Cardiac fibroblast (primary cell): ENCODE measurements at regions not wholly inside any gene's neighbourhood (a gene's known extent, or its start where the extent isn't known, plus 50 kb on each side); places are given as distances from the start of the nearest gene placed in this dataset.
"Not testable (repeated sequence)": the region's sequence is repeated elsewhere in the genome, so short reads cannot be mapped to it uniquely, and the experiment has no call there.

Experiments
- DNase-seq, 2 donors: peaks; one replicate each; pipeline versions ENCODE4 v3.0.0 to v3.0.0-alpha.2; 2010; ENCODE audit warnings: low read depth in 2 of 2
- H3K4me3 ChIP-seq, 2 donors: replicated peaks in 1 of 2; 1 replicate in 1 of 2; 2 replicates in 1 of 2; pipeline ENCODE4 v1.5.1; 2011; ENCODE audit warnings: low read depth in 2 of 2, low read length in 2 of 2, mild to moderate bottlenecking in 2 of 2, moderate library complexity in 1 of 2
- TF ChIP-seq, protein P1 (sequence below): IDR thresholded peaks from one replicate; pipeline ENCODE4 v1.5.1; 2011; ENCODE audit warnings: low read depth, mild to moderate bottlenecking, low read length, inconsistent platforms

DNA sequence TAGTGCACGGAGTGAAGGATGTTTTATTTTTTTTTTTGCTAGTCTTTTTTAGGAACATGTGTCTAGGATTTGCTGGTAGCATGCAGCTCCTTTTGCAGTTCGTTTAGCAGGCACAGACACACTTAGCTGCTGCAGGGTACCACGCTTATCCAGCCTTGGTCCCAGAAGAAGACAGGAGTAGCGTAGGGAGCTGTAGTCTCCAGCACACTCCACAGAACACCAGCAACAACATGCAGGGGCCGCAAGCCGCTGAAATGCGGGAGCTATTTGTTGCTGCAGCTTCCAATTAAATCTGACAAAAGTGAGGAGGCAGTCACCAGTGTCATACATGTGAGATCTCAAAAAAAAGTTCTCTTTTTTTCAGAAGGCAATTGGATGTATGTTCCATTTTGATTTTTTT lies 486.2 kb upstream of the KLF6 start:
- DNase-seq = no peak
- TF ChIP-seq, protein P1, sequence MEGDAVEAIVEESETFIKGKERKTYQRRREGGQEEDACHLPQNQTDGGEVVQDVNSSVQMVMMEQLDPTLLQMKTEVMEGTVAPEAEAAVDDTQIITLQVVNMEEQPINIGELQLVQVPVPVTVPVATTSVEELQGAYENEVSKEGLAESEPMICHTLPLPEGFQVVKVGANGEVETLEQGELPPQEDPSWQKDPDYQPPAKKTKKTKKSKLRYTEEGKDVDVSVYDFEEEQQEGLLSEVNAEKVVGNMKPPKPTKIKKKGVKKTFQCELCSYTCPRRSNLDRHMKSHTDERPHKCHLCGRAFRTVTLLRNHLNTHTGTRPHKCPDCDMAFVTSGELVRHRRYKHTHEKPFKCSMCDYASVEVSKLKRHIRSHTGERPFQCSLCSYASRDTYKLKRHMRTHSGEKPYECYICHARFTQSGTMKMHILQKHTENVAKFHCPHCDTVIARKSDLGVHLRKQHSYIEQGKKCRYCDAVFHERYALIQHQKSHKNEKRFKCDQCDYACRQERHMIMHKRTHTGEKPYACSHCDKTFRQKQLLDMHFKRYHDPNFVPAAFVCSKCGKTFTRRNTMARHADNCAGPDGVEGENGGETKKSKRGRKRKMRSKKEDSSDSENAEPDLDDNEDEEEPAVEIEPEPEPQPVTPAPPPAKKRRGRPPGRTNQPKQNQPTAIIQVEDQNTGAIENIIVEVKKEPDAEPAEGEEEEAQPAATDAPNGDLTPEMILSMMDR = no peak
- H3K4me3 ChIP-seq = no peak overlapping the region

DNA sequence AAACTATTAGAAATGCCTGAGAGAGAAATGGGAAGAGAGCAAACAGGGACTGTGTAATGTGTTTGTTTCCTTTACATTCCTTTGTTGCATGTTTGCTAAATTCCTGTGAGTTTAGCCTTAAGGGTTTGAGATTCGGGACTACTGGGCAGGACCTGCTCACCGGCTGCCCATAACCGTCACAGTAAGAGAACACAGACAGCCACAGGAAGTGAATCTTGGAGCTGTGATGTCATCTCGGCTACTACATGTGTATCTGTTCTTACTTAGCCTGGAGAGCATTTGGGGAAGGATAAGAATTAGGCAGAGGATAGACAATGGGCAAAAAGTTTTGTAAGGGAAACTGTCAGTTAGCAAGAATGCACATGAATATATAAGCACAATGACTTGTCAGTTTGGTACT lies 485.1 kb upstream of the KLF6 start:
- H3K4me3 ChIP-seq = no peak overlapping the region
- TF ChIP-seq, protein P1 = no peak
- peak; percentile 88 to 95 for DNase-seq

DNA sequence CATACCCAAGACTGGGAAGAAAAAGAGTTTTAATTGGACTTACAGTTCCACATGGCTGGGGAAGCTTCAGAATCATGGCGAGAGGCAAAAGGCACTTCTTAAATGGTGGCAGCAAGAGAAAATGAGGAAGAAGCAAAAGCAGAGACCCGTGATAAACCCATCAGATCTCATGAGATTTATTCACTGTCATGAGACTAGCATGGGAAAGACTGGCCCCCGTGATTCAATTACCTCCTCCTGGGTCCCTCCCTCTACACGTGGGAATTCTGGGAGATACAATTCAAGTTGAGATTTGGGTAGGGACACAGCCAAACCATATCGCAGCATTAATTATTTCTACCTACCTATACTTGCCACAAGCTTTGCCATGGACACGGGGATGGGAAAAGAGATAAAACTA lies 483.5 kb upstream of the KLF6 start:
- H3K4me3 ChIP-seq, DNase-seq: not testable (repeated sequence)

DNA sequence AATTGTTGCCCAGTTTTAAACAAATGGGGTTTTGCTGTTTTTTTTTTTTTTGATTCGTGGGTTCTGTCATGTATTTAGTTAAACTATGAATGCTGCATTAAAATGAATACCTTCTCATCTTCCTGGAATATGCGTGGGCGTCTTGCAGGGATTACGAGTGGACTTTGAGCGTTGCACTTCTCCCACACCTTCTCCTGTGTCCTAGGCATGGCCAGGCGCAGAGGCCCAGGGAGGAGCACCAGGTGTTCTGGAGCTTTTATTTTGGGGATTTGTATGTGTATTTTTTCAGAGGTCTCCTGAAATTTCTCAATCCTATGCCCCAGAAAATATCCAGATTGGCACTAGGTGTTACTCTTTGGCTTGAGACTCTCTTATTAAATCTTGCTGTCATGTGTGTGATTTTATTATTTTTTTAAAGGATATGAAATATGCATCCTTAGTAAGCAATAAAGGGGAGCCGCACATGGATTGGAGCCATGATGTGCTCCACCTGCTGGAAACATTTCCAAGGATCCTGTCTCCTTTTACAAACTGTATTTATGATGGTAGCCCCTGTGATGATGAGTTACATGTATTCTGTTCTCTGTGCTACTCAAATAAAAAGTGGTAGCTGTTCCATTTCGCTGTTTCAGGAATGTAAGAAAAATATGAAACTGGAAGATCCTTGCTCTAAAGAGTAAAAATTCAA lies 482.2 kb upstream of the KLF6 start:
- peak; percentile 42 to 45 for DNase-seq
- TF ChIP-seq, protein P1 = peak; percentile 14
- H3K4me3 ChIP-seq = no peak overlapping the region

DNA sequence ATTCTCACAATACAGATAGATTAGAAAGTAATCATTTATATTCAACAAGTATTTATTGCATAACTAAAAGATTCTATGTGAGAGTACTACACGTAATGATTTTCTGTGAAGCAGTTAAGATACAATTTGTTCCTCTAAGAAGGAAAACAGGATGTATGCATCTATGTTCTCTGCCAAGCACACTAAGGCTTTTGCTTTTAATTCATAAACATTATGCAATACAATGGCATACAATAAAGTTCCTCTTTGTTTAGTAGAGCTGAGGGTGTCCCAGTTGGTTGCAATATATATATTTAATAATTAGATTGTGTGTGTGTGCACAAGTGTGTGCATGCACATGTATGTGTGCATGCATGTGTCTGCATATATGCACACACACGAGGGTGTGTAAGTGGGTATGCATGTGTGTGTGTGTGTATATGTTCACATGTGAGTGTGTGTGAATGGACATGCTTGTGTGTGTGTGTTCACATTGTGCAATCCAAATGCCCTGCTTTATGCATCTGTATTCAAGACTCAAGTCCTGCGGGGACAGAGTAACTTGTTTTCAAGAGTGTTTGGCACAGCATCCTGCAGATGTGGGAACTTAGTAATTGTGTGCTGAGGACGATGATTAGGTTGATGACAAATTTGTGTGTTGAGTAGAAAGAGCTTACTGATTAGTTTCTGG lies 481.5 kb upstream of the KLF6 start:
- TF ChIP-seq, protein P1 = no peak
- DNase-seq = peak; percentile 71 to 92
- no peak overlapping the region for H3K4me3 ChIP-seq

DNA sequence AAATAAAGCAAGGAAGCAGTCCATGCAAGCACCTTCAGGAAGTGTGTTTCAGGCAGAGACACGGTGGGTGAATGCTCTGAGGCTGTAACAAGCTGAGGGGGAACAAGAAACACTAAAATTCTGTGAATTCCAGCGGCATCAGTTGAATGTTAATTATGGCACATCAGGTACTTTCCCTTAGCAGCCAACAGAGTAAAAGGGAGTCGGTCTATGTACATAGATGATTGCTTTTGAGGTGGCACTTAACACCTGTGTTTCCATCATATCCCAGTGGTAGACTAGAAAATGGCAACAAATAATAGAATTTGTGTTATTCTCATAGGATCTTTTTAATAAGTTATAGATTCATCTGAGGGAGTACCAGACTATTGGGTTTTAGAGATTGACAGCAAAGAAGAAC lies 481.0 kb upstream of the KLF6 start:
- TF ChIP-seq, protein P1 = no peak
- DNase-seq = no peak
- H3K4me3 ChIP-seq = no peak overlapping the region

DNA sequence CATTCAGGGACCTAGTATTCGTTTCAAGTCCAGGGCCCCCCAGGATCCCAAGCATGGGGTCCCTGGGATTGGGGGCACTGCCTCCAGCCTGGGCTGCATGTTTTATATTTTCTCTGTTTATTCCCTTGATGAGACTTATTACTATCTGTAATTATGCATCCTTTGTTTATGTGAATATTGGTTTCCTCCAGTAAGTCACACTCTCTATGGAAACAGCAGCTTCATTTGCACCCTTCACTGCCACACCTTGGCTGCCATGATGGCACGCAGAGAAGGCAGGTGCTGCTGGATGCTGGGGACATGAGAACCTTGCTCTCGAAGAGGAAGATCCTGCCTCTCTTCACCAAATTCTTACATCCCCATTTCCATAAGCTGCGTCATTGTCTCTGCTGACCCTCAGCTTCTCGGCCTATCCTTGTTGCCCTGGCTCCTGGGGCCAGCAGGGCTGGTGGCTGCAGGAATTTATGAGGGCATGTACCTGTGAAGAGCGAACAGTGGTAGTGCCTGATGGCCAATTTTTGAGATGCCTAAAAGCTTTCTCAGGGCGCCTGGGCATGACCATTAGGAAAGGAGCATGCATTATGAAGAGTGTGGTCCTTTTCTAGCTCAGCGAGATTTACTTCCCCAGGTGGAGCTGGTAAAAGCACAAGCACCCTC lies 479.3 kb upstream of the KLF6 start:
- no peak overlapping the region for H3K4me3 ChIP-seq
- TF ChIP-seq, protein P1 = no peak
- DNase-seq = no peak
